Peyer's patch (tissue), 4 donors: ENCODE measurements at regions not wholly inside any gene's neighbourhood (a gene's known extent, or its start where the extent isn't known, plus 50 kb on each side); places are given as distances from the start of the nearest gene placed in this dataset.

Experiments used
- DNase-seq, 3 donors: peaks; one replicate each; pipeline ENCODE4 v3.0.0-alpha.2; 2017 to 2019
- H3K27ac ChIP-seq, 4 donors: fragments of 200-600 bp; sonication (generic); one replicate each; pipeline ENCODE4 v1.5.1; 2016 to 2019
- H3K27me3 ChIP-seq, 2 donors: fragments of 200-600 bp; sonication (generic); one replicate each; pipeline ENCODE4 v1.5.1; 2019
- H3K36me3 ChIP-seq, 3 donors: fragments of 200-600 bp; sonication (generic); one replicate each; pipeline ENCODE4 v1.5.1; 2016 to 2019
- H3K4me1 ChIP-seq, 4 donors: fragments of 200-600 bp; sonication (generic); one replicate each; pipeline ENCODE4 v1.5.1; 2016 to 2019
- H3K4me3 ChIP-seq, 4 donors: fragments of 200-600 bp; sonication (generic); 1 replicate in 3 of 4; 2 replicates in 1 of 4; pipeline ENCODE4 v1.5.1; 2016 to 2019; ENCODE audit warnings: mild to moderate bottlenecking in 1 of 4
- H3K9me3 ChIP-seq, 4 donors: fragments of 200-600 bp; sonication (generic); one replicate each; pipeline ENCODE4 v1.5.1; 2016 to 2019; ENCODE audit warnings: mild to moderate bottlenecking in 1 of 4
- CTCF ChIP-seq, 6 experiments: fragments of 450-650 bp in 4 of 6; fragments of 200-600 bp in 2 of 6; sonication (generic) in 1 of 6; IDR thresholded peaks; one replicate each; pipeline ENCODE4 v1.5.1; 2017 to 2019; ENCODE audit warnings: antibody characterized with exemption in 6 of 6, mild to moderate bottlenecking in 3 of 6, moderate library complexity in 1 of 6
- POLR2A ChIP-seq, 2 donors: fragments of 450-650 bp; IDR thresholded peaks; one replicate each; pipeline ENCODE4 v1.5.1; 2017; ENCODE audit warnings: antibody characterized with exemption in 2 of 2, mild to moderate bottlenecking in 2 of 2, moderate library complexity in 2 of 2

GRCh38 chr6:149225370-149225769, 92.1 kb upstream of the TAB2 start:
- Histone ChIP-seq H3K27me3 (no peaks in the 10 kb centered on the region), H3K9me3 (no peaks in the 10 kb centered on the region), H3K27ac (no peak overlapping the region), H3K36me3 (no peaks in the 10 kb centered on the region), H3K4me3 (no peak overlapping the region), H3K4me1 (peaks cover 0 to 6% (median 0%) of the 10 kb centered on the region in 4 donors)
- TF ChIP-seq CTCF (IDR thresholded peaks at IDR 0.05): no peak
- TF ChIP-seq POLR2A (IDR thresholded peaks at IDR 0.05): no peak
- no peak for DNase-seq

DNA sequence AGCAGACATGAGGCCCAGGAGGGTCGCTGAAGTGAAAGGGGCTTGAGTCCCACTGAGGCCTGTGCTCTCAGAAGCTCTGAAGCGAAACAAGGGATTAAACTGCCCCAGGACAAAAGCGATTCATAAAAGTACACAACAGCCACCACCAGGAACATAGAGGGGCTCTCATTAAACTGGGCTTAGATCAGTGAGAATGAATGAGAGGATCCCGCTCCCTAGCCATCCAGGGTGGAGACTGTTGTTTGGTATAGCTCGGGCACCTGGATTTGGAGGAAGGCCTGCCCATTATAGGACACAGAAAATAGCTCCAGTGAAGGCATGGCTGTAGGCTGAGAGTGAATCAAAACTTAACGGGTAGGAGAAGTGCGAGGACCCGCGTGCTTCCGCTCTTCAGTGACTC, 91.6 kb upstream of the TAB2 start:
- no peak for DNase-seq
- H3K36me3 ChIP-seq: no peaks in the 10 kb centered on the region
- TF ChIP-seq POLR2A (IDR thresholded peaks at IDR 0.05) (no peak), CTCF (IDR thresholded peaks at IDR 0.05) (no peak)
- no peaks in the 10 kb centered on the region for H3K27me3 ChIP-seq
- no peak overlapping the region for H3K4me3 ChIP-seq
- peaks cover 0 to 6% (median 0%) of the 10 kb centered on the region in 4 donors for H3K4me1 ChIP-seq
- H3K9me3 ChIP-seq: no peaks in the 10 kb centered on the region
- H3K27ac ChIP-seq: no peak overlapping the region

DNA sequence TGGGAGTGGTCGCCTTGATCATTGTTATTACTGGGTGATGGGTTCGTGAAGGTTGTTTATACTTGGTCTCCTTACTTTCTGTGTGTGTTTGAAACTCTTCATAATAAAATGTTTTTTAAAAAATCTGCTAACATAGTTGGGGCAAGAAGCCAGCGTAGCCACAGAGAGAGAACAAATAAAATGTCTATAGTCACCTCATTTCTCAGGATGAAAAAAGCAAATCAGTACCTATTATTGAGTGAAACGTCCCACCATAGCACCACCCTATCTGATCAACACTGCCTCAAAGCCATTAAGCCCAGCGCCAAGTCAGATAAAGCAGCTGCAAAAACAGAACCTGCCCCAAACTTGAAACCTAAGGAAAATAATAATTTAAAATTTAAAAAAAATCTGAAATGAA, 89.7 kb upstream of the TAB2 start:
- no peaks in the 10 kb centered on the region for H3K9me3 ChIP-seq
- no peaks in the 10 kb centered on the region for H3K36me3 ChIP-seq
- no peak overlapping the region for H3K4me3 ChIP-seq
- TF ChIP-seq CTCF (IDR thresholded peaks at IDR 0.05) (no peak), POLR2A (IDR thresholded peaks at IDR 0.05) (no peak)
- H3K4me1 ChIP-seq: peaks cover 0 to 9% (median 0%) of the 10 kb centered on the region in 4 donors
- no peaks in the 10 kb centered on the region for H3K27me3 ChIP-seq
- H3K27ac ChIP-seq: no peak overlapping the region
- no peak for DNase-seq

DNA sequence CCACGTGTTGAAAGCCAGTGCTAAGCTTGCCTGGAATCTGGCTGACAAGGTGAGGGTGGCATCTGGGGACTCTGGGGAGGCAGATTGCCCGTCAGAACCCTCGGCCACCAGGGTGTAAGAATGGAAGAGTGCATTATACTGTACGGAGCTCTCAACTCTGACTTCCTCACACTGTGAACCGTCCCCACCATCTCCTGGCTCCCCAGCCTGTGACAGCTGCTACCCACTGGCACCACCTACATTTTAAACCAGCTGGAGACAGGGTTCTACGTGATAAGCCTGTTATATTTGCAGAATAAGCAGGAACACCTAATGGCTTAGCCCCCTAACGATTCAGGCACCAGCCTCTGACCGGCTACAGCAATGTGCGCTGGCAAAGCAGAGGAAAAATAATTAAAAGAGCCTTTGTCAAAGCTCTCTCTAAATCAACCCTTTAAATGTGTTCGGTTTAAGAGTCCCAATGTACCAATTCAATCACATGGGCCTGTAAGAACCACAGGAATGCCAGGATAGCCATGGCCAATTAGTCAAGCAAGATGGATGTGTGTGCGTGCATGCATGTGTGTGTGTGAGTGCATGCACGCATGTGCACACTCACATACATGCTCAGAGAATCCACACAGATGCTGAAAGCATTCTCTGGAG, 89.1 kb upstream of the TAB2 start:
- TF ChIP-seq CTCF (IDR thresholded peaks at IDR 0.05) (no peak), POLR2A (IDR thresholded peaks at IDR 0.05) (no peak)

DNA sequence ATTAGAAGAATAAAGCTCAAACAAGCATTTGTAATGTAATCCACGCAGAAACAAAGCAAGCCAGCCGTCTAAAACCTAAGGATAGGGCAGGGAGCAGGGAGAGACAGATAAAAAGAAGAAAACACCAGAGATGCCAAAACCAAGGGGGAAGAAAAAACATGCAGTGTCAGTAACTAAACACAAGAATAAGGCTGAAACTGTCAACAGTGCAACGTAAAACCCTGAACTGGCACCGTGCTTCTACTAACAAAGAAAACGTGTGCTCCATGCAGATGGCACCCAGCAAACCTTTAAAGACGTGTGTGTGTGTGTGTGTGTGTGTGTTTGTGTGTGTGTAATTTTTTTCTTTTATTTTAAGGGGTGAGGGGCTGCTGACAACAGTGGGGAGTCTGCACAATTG, 88.4 kb upstream of the TAB2 start:
- no peaks in the 10 kb centered on the region for H3K36me3 ChIP-seq
- H3K4me1 ChIP-seq: peaks cover 0 to 10% (median 0%) of the 10 kb centered on the region in 4 donors
- TF ChIP-seq POLR2A (IDR thresholded peaks at IDR 0.05): no peak
- TF ChIP-seq CTCF (IDR thresholded peaks at IDR 0.05): no peak
- no peaks in the 10 kb centered on the region for H3K27me3 ChIP-seq
- DNase-seq: no peak
- H3K9me3 ChIP-seq: no peaks in the 10 kb centered on the region
- no peak overlapping the region for H3K4me3 ChIP-seq
- H3K27ac ChIP-seq: no peak overlapping the region

More for the DNA sequence above, 89.1 kb upstream of the TAB2 start:
- H3K36me3 ChIP-seq: no peaks in the 10 kb centered on the region
- no peak overlapping the region for H3K4me3 ChIP-seq
- DNase-seq: no peak
- no peak overlapping the region for H3K27ac ChIP-seq
- no peaks in the 10 kb centered on the region for H3K9me3 ChIP-seq
- no peaks in the 10 kb centered on the region for H3K27me3 ChIP-seq
- peaks cover 0 to 14% (median 0%) of the 10 kb centered on the region in 4 donors for H3K4me1 ChIP-seq
